ENCODE measurements at regions not wholly inside any gene's neighbourhood (a gene's known extent, or its start where the extent isn't known, plus 50 kb on each side); places are given as distances from the start of the nearest gene placed in this dataset.

DNA sequence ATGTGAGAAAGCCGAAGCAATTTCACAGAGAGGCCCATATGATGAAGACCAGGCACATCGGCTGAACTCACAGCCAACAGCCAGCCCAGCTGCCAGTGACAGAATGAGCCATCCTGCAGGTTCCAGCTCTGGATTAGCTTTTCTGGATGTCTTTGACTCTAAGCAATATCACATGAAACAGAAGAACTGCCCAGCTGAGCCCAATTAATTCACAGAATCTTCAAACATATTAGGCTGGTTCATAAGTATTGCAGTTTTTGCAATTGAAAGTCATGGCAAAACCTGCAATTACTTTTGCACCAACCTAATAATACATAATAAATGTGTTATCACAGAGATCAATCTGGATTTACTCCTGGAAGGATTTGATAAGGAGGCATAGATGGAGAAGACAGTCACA lies 299.9 kb downstream of the RAB28 start:
- TF ChIP-seq, protein P1, sequence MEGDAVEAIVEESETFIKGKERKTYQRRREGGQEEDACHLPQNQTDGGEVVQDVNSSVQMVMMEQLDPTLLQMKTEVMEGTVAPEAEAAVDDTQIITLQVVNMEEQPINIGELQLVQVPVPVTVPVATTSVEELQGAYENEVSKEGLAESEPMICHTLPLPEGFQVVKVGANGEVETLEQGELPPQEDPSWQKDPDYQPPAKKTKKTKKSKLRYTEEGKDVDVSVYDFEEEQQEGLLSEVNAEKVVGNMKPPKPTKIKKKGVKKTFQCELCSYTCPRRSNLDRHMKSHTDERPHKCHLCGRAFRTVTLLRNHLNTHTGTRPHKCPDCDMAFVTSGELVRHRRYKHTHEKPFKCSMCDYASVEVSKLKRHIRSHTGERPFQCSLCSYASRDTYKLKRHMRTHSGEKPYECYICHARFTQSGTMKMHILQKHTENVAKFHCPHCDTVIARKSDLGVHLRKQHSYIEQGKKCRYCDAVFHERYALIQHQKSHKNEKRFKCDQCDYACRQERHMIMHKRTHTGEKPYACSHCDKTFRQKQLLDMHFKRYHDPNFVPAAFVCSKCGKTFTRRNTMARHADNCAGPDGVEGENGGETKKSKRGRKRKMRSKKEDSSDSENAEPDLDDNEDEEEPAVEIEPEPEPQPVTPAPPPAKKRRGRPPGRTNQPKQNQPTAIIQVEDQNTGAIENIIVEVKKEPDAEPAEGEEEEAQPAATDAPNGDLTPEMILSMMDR (IDR thresholded peaks at IDR 0.05), result no peak
- Histone ChIP-seq H3K27me3 (replicated peaks; ENCODE audit: insufficient read depth) (no peaks in the 10 kb centered on the region), H3K27ac (no peak overlapping the region), H3K4me1 (ENCODE audit: control insufficient read depth in 1 of 2, low read depth in 2 of 2) (peaks cover 3 to 4% of the 10 kb centered on the region in 2 donors), H3K4me3 (no peak overlapping the region), H3K9me3 (no peaks in the 10 kb centered on the region), H3K36me3 (no peaks in the 10 kb centered on the region)
- no peak for ATAC-seq (ENCODE audit: insufficient number of reproducible peaks, low FRiP score, low read depth)
- DNase-seq (ENCODE audit: low spot score), result no peak

DNA sequence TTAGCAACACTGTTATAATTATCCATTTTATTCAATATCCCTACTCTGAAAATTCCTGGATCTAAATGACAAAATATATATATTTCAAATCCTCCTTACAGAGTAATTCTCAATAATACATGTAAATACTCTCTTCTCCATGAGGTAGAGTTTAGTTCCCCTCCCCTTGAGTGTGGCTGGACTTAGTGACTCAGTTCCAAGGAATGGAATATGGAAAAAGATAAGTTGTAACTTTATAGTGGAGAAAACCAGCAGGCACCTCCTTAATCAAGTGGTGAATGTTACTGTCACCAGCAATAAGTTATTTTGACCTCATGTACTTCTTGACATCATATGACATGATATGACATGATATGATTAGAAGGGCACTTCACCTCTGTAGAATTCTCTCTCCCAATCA lies 302.0 kb downstream of the RAB28 start:
- Histone ChIP-seq H3K4me3 (no peak overlapping the region), H3K9me3 (no peaks in the 10 kb centered on the region), H3K27ac (no peak overlapping the region), H3K27me3 (replicated peaks; ENCODE audit: insufficient read depth) (no peaks in the 10 kb centered on the region), H3K36me3 (no peaks in the 10 kb centered on the region), H3K4me1 (ENCODE audit: control insufficient read depth in 1 of 2, low read depth in 2 of 2) (peaks cover 3 to 4% of the 10 kb centered on the region in 2 donors)
- TF ChIP-seq, protein P1 (IDR thresholded peaks at IDR 0.05), result no peak
- DNase-seq (ENCODE audit: low spot score) (no peak), ATAC-seq (ENCODE audit: insufficient number of reproducible peaks, low FRiP score, low read depth) (no peak)

DNA sequence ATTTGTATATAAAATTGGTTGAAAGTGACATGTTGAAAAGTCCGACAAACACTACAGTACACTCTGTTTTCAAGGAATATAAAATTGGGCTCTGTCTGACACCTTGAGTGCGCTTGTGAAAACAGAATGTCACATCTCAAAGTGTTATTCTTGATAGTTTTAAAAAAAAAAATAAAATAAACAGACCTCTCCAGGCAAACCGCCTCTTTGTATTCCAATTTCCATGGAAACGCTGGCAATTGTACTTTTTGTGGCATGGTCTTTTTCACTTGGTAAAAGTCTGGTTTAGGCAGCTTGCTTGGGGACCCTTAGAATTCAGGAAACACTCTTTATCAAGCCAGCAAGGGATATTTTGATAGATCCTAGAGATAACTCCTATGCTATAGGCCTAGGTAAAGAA lies 302.5 kb downstream of the RAB28 start:
- Histone ChIP-seq H3K27ac (no peak overlapping the region), H3K9me3 (no peaks in the 10 kb centered on the region), H3K27me3 (replicated peaks; ENCODE audit: insufficient read depth) (no peaks in the 10 kb centered on the region), H3K4me1 (ENCODE audit: control insufficient read depth in 1 of 2, low read depth in 2 of 2) (peaks cover 3 to 4% of the 10 kb centered on the region in 2 donors), H3K4me3 (no peak overlapping the region), H3K36me3 (no peaks in the 10 kb centered on the region)
- no peak for DNase-seq (ENCODE audit: low spot score)
- ATAC-seq (ENCODE audit: insufficient number of reproducible peaks, low FRiP score, low read depth), result no peak
- TF ChIP-seq, protein P1 (IDR thresholded peaks at IDR 0.05), result no peak

DNA sequence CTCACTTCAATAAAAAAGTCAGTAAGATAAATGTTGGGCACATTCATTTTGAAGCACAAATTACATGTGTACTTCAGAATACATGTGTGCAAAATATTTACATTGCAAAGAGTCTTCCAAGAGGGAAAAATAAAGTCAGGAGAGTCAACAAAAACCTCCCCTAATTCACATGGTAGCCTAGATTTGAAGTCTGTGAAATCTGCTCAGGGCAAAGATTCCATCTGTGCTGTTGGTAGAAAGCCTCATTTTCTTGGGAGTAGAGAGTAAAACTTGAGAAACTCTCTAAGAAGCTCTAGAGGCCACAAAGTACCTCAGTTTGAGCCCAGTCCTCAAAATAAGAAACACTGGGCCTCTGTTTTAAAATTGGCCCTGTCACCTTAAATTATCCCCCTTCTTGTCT lies 303.4 kb downstream of the RAB28 start:
- Histone ChIP-seq H3K9me3 (no peaks in the 10 kb centered on the region), H3K4me3 (no peak overlapping the region), H3K36me3 (no peaks in the 10 kb centered on the region), H3K27me3 (replicated peaks; ENCODE audit: insufficient read depth) (no peaks in the 10 kb centered on the region), H3K4me1 (ENCODE audit: control insufficient read depth in 1 of 2, low read depth in 2 of 2) (peaks cover 3 to 4% of the 10 kb centered on the region in 2 donors), H3K27ac (no peak overlapping the region)
- TF ChIP-seq, protein P1 (IDR thresholded peaks at IDR 0.05), result no peak
- ATAC-seq (ENCODE audit: insufficient number of reproducible peaks, low FRiP score, low read depth) (no peak), DNase-seq (ENCODE audit: low spot score) (no peak)

DNA sequence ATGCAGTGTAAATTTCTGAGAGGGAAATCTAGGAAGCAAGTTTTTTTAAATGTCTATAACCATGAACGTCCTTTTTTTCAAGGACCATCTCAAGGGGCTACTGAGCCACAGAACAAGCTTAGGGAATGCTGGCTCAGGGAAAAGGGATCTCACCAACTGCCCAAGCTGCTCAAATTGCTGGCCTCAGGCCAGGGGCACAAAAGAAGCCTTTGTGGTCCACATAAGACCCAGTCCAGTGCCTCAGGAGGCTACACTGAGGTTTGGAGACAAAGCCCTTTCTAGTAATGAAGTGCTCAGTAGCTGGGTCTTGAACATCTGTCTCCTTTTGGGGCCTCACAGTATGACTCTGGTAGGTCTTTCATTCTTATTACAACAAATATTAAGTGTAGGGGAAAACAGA lies 305.5 kb downstream of the RAB28 start:
- H3K27me3 ChIP-seq (replicated peaks; ENCODE audit: insufficient read depth), result no peaks in the 10 kb centered on the region
- H3K4me1 ChIP-seq (ENCODE audit: control insufficient read depth in 1 of 2, low read depth in 2 of 2), result peaks cover 3 to 4% of the 10 kb centered on the region in 2 donors
- DNase-seq (ENCODE audit: low spot score) (no peak), ATAC-seq (ENCODE audit: insufficient number of reproducible peaks, low FRiP score, low read depth) (no peak)
- no peaks in the 10 kb centered on the region for H3K9me3 ChIP-seq
- no peaks in the 10 kb centered on the region for H3K36me3 ChIP-seq
- H3K4me3 ChIP-seq, result no peak overlapping the region
- H3K27ac ChIP-seq, result no peak overlapping the region
- TF ChIP-seq, protein P1 (IDR thresholded peaks at IDR 0.05), result no peak
